ENCODE measurements at regions not wholly inside any gene's neighbourhood (a gene's known extent, or its start where the extent isn't known, plus 50 kb on each side); places are given as distances from the start of the nearest gene placed in this dataset.

GRCh38 chr11:97862021-97862420 is 1158.7 kb upstream of the CNTN5 start:
- in situ Hi-C loops (cut with MboI) (no loop called here), intact Hi-C loops (cut with micrococcal nuclease) (no loop called here)
- TF ChIP-seq RFX5 (IDR thresholded peaks at IDR 0.05; ENCODE audit: low read depth, low read length) (no peak), GATA2 (CRISPR knock-in tag; IDR thresholded peaks at IDR 0.05) (no peak), ZNF124 (CRISPR knock-in tag; IDR thresholded peaks at IDR 0.05) (peak; percentile 92), CBX3 (IDR thresholded peaks at IDR 0.05; ENCODE audit: borderline replicate concordance in 1 of 2, low read length in 2 of 2) (peak in 1 of 2 experiments; percentile 26; a peak in 1 of 3 replicates), NR0B1 (IDR thresholded peaks at IDR 0.05; ENCODE audit: partially characterized antibody) (no peak), ESRRB (CRISPR knock-in tag; IDR thresholded peaks at IDR 0.05; ENCODE audit: borderline replicate concordance) (no peak), MLX (CRISPR knock-in tag; conservative IDR thresholded peaks at IDR 0.05) (no peak)
- Histone ChIP-seq H3K27me3 (ENCODE audit: control insufficient read depth in 2 of 2, insufficient read depth in 2 of 2, low read length in 2 of 2) (no peaks in the 10 kb centered on the region), H3K9me3 (replicated peaks; ENCODE audit: control insufficient read depth, insufficient read depth, low read depth, low read length) (no peaks in the 10 kb centered on the region; the same call in 1 of the 2 replicates), H3K9ac (ENCODE audit: insufficient read depth in 1 of 2, low read depth in 2 of 2, low read length in 2 of 2) (no peak overlapping the region), H3K27ac (ENCODE audit: extremely low read depth, low read depth, low read length) (no peak overlapping the region), H3K79me2 (ENCODE audit: control insufficient read depth, insufficient read depth, low read length) (no peaks in the 10 kb centered on the region), H3K4me1 (replicated peaks in 1 of 2; ENCODE audit: control insufficient read depth in 2 of 2, insufficient read depth in 2 of 2, low read length in 2 of 2) (no peaks in the 10 kb centered on the region), H3K4me3 (no peak overlapping the region), H3K4me2 (ENCODE audit: insufficient read depth, low read length) (no peak overlapping the region), H4K20me1 (replicated peaks; ENCODE audit: control insufficient read depth, insufficient read depth, low read length) (no peaks in the 10 kb centered on the region), H2AFZ (ENCODE audit: low read depth, low read length) (no peak overlapping the region), H3K36me3 (ENCODE audit: control insufficient read depth, insufficient read depth, low read length) (no peaks in the 10 kb centered on the region), H3K9me1 (ENCODE audit: control insufficient read depth, insufficient read depth, low read length) (no peaks in the 10 kb centered on the region)
- ChIA-PET POLR2A (no interaction called here), CTCF (ENCODE audit: low intra/inter-chr PET ratio) (no interaction called here)
- 30% methylated on average over 4 of the region's 4 CpGs for WGBS (ENCODE audit: insufficient coverage, low coverage, missing lambda C conversion rate)
- FAIRE-seq (no peak), ATAC-seq (no peak), DNase-seq (ENCODE audit: extremely low read depth in 1 of 4, low spot score in 3 of 4) (no peak)
- BruUV-seq (replicated peaks): no TSS peak

Measured in K562 (cell line).